HG03280 (cell line): ENCODE measurements at regions not wholly inside any gene's neighbourhood (a gene's known extent, or its start where the extent isn't known, plus 50 kb on each side); places are given as distances from the start of the nearest gene placed in this dataset.
A peak's percentile ranks its signal among the peaks of the same experiment; 100 is the strongest.
"Not testable (repeated sequence)": the region's sequence is repeated elsewhere in the genome, so short reads cannot be mapped to it uniquely, and the experiment has no call there.

Experiments used
- ATAC-seq: cut with Tn5 transposase; IDR thresholded peaks from one replicate; pipeline ENCODE4 v1.9.1; 2021; ENCODE audit warnings: mild to moderate bottlenecking, moderate library complexity; ENCODE audit not compliant: unreplicated experiment

DNA sequence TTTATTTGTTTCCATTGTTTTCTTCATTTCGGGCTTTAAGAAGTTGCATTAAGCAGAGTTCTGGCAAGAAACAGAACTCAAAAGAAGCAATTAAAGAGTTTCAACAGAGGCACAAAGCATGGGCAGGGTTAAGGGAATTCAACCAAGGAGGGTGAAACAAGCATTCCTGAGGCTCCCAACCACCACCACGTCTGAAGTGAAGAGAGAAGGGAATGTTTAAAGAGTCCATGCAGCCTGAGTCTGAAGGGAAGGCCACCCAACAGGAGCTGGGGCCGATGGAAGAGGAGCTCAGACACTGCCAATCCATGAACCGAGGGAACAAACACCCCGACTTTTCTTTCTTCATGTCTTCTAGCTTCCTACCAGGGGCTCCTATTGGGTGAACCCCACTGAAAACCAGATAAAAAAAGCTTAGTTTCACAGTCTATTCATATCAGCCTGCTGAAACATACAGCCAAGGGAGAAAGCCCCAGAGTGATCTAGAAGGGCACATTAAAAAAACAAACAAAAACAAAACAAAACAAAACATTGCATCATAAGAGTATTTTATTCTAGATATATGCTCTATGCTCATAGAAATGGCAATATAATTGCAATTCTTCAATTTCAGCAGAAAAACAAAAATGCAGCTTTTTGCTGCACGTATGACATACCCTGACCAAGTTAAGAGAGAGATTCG lies 592.1 kb downstream of the TTLL7 start:
- peak; percentile 49 for ATAC-seq

DNA sequence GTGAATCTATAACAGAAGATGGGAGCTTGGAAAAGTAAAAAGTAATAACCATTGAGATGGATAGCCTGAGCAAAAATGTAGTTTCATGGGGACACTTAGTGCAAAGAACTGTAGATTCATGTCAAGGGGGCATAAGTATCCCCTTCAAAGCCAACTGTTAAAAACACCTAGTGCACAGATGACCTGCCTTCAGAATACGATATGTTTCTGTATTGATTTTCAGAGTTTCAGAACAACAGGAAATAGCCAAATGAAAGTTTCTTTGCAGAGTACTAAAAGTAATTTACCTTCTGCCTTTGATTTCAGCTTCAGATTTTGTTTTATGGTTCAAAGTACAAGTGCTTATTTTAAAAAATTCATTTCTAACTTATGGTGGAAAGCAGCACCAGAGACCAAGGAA lies 593.1 kb downstream of the TTLL7 start:
- peak; percentile 52 for ATAC-seq

DNA sequence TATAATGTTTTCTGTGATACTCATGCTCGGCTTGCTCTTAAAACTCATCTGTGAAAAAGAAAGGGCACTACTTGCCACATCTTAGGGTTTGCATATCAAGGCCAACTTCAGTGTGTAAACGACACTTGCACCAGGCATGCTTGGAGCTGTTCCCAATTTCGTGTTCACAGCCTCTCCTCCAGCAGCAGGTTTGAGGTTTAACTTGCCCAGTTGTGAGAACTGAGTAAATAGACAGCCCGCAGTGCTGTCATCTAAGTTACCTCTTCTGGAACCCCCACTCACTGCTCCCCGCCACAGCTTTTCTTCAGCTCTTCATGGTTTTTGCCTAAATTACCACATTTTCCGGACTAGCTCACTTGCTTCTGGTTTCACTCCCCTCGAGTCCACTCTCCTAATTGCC lies 595.4 kb downstream of the TTLL7 start:
- ATAC-seq = not testable (repeated sequence)

DNA sequence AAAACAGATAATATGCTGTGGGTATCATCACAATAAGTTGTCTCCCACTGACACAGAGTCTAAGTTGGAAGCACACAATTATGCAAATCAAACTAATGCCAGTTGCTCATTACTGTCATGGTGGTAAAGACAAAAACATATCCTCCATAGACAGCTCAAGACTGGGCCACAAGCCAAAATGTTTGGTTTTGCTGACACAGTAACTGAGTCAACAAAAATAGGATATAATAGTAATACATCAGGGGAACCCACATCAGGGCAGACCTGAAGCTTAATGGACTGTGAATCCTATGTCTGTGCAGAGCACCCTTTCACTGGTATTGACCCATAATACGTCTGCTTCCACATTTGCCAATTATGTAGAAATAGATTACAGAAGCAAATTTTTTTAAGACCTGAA lies 597.8 kb downstream of the TTLL7 start:
- not testable (repeated sequence) for ATAC-seq

DNA sequence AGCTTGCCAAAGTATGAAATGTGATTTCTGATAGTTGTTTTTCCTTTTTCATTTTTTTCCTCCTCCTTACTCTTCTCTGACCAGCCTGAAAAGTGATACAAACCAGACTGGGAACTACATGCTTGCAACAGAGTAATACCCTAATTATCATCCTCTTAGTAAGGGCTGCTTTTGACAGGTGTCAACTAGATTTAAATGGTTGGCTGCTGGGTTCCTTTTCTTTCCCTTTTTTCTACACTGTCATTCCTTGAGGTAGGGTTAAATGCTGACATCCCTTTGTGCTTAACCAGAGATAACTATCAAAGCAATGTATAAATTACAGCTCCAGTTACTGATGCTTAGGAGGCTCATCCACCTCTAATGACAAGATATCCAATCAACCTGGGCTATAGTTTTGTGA lies 598.8 kb downstream of the TTLL7 start:
- ATAC-seq = not testable (repeated sequence)

DNA sequence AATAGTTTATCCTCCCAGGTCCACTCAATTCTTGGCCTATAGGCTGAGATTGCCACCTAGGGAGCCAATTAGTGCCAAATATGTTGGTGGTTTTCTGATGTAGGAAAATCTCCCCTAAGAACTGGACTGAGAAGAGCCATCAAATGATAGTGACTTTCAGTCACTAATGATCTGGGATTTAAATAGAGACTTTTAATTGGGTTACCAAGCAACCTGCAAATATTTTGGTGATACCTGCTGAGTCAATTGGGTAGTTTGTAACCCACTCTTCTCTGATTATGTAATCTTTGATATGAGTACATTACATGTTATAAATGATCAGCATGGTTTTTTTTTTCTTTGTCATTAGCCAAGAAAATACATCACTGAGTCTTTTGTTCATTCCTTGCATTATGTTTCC lies 600.8 kb downstream of the TTLL7 start:
- not testable (repeated sequence) for ATAC-seq

DNA sequence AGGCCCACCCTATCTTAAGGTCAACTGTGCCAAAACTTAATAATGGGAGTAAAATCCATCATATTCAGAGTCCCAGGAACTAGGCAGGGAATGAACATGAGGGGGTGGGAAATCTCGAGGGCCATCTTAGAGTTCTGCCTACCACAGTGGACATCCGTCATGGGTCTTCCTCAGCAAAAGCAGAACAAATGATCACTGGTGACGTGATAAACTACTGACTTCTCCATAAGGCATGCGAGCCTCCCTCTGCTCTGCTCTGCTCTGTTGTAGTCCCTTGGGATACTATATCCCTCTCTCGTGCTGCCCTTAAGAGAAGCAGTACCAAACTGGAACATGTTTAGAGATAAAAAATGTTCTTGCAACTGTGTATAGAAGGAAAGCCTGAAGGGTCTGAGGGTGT lies 603.8 kb downstream of the TTLL7 start:
- ATAC-seq = not testable (repeated sequence)

DNA sequence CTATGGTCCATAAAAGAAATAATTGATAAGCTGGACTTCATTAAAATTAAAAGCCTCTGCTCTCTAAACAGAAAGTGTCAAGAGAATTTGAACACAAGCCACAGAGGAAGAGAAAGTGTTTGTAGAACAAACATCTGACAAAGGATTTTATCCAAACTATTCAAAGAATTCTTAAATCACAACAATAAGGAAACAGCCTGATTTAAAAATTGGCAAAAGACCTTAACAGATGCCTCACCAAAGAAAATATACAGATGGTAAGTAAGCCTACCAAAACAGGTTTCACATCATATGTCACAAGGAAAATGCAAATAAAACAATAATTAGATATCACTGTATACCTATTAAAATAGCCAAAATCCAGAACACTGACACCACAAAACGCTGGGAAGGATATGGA lies 612.0 kb downstream of the TTLL7 start:
- not testable (repeated sequence) for ATAC-seq

DNA sequence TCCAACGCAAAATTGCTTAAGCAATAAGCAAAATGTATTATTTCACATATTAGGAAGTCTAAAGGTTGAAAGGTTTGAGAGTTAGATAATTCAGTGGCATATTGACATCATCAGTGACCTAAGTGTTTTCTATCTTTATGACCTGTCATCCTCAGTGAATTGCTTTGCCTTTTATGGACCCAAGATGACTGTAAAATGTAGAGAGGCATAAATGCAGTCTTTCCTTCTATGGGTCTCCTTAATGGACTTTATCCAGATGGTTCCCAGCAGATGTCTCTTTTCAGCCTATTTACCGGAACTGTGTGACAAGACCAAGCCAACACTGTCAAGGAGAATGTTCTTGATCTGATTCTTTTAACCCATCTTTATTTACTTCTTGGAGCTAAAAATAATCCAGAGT lies 615.8 kb downstream of the TTLL7 start:
- ATAC-seq = not testable (repeated sequence)

DNA sequence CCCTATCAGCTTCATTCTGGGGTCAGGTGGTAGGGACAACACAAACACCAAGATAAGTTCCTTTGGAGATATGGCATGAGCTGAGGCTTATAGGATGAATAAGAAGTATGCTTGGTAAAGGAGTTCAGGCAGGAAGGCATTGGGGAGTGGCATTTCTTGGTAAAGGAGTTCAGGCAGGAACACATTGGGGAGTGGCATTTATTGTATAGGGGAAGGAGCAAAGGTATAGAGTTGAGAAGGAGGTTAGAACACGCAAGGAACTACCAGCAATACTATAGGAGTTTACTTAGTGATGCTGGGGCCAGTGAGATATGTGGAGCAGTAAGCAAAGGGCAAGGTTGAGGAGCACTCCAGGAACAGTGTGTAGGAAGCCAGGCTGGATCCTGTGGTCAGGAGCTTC lies 625.9 kb downstream of the TTLL7 start:
- not testable (repeated sequence) for ATAC-seq

DNA sequence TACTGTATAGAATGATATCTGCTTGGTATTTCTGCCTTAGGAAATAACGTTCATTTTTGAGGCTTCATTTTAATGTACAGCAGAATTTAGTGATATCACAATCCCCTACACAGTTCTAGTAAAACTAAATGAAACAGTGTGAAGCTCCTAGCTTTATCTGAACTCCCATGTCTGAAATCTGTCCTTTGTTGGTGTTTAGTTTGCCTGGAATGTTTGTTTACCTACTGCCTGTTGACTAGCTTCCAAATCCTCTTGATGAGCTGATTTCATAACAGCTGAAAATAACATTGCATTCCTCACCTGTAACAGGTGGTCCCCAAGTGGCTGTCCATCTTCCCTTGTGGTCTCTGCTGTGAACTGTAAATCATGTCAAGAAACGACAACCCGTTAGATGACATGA lies 629.1 kb downstream of the TTLL7 start:
- ATAC-seq = not testable (repeated sequence)

DNA sequence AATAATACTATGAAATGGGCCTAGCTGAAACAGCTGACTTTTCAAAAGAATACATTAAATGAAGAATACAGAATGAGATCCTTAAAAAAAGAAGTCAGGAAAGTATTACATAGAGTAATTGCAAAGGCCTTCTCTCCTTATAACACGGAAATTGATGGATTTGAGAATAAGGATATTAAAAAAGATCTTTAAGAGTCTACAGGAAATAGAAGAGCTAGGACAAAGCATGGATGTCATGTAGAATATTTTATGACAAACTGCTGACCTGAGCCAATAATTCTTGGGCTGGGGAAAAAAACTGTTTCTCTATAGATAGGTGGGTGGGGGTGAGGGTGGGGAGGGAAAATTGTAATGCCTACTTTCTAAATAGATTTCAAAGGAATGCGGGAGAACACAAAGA lies 633.6 kb downstream of the TTLL7 start:
- not testable (repeated sequence) for ATAC-seq

DNA sequence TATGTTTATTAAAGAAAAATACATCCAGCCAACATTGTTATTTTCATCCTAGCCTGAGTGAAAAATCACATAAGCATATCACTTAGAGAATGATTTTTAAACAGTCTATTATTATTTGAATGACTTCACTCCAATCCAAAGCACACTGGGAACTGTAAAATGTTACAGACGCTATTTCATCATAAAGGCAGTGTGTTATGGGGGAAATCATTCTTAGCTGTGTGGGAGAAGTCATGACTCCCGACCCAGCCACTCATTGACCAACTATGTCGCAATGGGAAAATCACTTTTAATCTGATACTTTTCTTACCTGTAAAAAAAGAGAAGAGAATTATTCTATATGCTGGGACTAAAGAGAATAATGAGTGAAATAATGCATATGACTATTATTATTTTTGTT lies 653.6 kb downstream of the TTLL7 start:
- not testable (repeated sequence) for ATAC-seq

DNA sequence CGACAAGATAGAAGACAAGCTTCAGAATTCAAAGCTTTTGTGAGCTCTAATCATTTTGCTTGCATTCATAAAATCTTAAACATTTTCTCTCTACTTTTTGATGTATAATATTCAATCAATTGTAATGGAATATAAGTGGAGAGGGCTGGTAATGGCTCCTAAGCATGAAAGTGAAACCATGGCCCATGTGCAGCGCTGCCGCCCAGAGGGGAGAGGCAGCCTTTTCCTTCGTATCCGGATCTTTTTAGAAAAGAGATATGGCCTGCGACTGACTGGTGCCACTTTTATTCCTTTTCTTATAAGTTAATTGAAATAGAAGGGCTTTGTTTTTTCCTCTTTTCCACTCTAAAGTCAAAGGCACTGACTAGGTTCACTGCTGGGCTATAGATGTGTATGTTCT lies 655.2 kb downstream of the TTLL7 start:
- not testable (repeated sequence) for ATAC-seq

DNA sequence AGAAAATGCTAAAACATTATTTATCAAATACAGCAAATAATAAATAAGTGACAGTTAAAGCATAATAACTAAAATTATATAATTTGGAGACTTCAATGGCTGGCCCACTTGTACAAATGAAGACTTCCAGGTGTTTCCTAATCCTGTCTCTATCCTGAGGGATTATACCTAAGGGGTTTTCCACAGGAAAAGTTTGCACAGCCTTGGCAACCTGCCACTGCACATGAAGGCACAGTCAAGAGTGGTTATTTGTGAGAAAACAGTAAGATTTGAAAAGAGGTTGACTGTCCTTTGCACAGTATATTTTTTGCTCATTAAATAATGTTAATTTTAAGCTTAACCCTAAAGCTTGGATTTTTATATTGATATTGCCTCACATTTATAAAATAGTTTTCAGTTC lies 655.9 kb downstream of the TTLL7 start:
- not testable (repeated sequence) for ATAC-seq

DNA sequence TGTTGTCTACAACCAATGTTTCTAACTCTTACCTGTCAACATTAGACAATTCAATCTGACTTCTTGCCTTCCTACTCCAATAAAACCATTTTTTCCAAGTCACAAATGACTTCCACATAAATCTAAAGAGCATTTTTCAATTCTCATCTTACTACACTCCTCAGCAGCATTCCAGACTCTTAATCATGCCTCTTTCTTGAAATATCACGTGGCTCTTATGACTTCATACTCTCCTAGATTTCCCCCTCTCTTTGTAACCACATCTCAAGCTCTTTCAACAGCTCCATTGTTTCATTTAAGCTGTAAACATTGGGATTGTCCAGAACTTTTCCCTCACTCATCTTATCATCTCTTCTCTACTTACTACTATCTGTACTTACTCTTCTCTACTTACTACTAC lies 666.6 kb downstream of the TTLL7 start:
- not testable (repeated sequence) for ATAC-seq

DNA sequence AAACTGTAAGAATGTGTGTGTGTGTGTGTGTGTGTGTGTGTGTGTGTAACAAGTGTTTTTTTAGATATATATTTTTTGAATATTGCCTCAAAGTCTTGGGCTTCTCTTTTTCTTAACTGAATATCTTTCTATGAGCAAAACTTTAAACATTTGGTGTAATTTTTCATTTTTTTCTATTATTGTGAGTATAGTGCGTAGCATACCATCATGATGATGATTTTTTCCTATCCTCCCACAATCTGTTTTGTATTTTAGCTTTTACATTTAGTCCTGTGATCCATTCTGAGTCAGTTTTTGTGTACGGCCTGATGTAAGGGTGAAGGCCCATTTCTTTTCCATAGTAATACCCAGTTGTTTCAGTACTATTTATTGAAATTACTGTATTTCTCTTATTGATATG lies 680.6 kb downstream of the TTLL7 start:
- no peak for ATAC-seq

DNA sequence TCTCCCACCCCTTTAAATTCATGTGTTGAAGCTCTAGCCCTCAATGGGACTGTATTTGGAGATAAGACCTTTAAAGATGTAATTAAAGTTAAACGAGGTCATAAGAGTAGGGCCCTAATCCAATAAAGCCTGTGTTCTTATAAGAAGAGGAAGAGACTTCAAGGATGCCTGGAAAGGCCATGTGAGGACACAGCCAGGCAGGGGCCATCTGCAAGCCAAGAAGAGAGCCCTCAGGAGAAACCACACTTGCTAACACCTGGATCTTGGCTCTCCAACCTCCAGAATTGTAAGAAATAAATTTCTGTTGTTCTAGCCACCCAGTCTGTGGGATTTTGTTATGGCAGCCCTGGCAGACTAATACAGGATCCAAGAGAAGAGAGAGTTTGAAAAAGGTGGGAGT lies 683.5 kb downstream of the TTLL7 start:
- not testable (repeated sequence) for ATAC-seq

DNA sequence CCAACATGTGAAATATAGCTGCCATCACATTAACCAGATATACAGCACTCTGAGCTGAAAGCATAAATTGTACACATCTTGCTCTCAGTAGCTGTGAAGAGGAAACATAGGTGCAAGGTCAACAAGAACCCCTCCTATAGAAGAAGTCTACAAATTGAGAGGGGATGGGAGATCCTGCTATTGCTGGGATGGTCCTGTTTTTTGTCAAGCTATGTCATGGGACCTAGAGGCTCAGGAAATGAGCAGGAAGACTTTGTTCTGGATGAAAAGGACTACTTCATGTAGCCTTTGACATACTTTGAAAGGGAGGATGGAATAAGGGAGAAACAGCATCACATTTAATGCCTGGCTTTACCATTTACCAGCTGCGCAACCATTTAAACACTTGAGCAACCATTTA lies 688.8 kb downstream of the TTLL7 start:
- not testable (repeated sequence) for ATAC-seq

DNA sequence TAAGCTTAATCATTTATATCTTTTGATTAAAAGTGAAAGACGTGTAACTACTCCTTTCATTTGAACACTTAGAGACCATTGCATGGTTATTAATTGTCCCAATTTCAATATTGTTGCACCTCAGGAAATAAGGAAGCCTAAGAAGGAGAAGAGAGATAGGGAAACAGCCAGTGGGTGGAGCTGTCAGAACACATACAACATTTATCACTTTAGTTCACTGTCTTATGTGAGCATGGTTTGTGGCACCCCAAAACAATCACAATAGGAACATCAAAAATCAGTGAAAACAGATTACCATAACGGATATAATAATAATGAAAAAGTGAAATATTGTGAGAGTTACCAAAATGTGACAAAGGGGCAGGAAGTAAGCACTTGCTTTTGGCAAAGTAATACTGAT lies 689.9 kb downstream of the TTLL7 start:
- ATAC-seq = not testable (repeated sequence)

DNA sequence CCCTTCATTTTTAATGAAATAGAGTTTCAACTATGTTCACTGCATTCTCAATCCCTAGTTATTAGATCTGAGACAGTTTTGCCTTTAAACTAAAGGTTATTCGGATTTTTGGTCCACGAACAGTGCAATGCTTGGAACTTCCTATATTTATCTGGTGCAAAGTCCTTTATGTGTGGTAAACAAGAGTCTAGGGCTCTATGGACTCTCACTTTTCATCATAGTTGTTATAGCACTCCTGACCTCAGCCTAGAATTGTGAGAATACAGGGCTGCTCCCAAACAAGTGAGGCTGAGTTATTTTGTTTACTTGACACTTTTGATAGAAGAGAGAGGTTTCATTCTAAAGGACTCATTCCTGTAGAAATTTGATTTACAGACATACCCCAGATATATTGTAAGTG lies 692.1 kb downstream of the TTLL7 start:
- ATAC-seq = not testable (repeated sequence)

DNA sequence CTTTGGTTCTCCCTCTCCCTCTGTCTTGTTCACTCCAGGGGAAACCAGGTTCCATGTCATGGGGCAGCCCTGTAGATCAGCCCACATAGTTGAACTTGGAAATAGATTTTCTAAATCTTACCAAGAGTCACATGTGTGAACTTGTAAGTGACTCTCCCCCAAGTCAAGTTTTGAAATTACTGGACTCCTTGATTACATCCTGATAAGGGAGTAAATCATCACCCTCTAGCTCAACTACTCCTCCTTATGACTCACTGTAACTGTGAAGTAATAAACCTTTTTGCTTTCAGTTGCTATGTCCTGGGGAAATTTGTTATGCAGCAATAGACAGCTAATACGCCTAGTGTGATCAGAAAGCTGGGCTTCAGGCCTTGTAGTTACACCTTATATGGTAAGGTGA lies 703.3 kb downstream of the TTLL7 start:
- not testable (repeated sequence) for ATAC-seq

DNA sequence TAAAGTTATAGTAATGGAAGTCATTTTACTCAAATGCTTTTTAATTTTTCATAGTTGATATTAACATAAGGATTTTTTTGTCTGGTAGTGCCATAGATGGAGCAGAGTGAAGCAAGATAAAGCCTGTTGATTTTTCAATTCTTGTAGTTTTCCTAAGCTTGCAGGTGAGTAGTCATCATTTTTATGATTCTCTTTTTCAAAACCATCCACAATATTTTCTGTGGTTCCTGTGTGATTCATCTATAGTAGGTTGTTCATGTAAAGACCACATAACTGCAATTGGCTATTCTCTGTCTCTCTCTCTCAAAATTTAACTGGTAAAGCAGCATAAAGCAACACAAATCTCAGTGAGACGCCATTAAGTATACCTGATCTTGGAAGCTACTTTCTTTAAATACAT lies 711.5 kb downstream of the TTLL7 start:
- ATAC-seq = not testable (repeated sequence)
